Heart right ventricle (tissue), 16 donors: ENCODE measurements at regions not wholly inside any gene's neighbourhood (a gene's known extent, or its start where the extent isn't known, plus 50 kb on each side); places are given as distances from the start of the nearest gene placed in this dataset.

Source experiments
- ATAC-seq, 8 donors: fragments of 200-7000 bp; cut with Tn5 transposase; one replicate each; pipeline ENCODE4 v1.9.1; 2020; ENCODE audit warnings: mild to moderate bottlenecking in 8 of 8, moderate library complexity in 8 of 8, moderate number of reproducible peaks in 1 of 8
- DNase-seq, 2 donors: peaks; one replicate each; pipeline ENCODE4 v3.0.0-alpha.2; 2020
- H3K27ac ChIP-seq, 10 donors: fragments of 200-600 bp; sonication (generic) in 2 of 10; one replicate each; pipeline versions ENCODE4 v1.5.0 to v1.8.0; 2020 to 2022; ENCODE audit warnings: mild to moderate bottlenecking in 3 of 10
- H3K27me3 ChIP-seq, 7 donors: fragments of 200-600 bp; one replicate each; pipeline ENCODE4 v1.8.0; 2021 to 2022; ENCODE audit warnings: mild to moderate bottlenecking in 2 of 7
- H3K36me3 ChIP-seq, 9 donors: fragments of 200-600 bp; sonication (generic) in 1 of 9; one replicate each; pipeline versions ENCODE4 v1.5.0 to v1.8.0; 2020 to 2022; ENCODE audit warnings: mild to moderate bottlenecking in 2 of 9
- H3K4me1 ChIP-seq, 9 donors: fragments of 200-600 bp; sonication (generic) in 1 of 9; one replicate each; pipeline versions ENCODE4 v1.5.0 to v1.8.0; 2020 to 2022; ENCODE audit warnings: mild to moderate bottlenecking in 4 of 9
- H3K4me3 ChIP-seq, 10 donors: fragments of 200-600 bp; sonication (generic) in 2 of 10; one replicate each; pipeline versions ENCODE4 v1.5.0 to v1.8.0; 2020 to 2022; ENCODE audit warnings: mild to moderate bottlenecking in 7 of 10, moderate library complexity in 2 of 10
- H3K9me3 ChIP-seq, 11 donors: fragments of 200-600 bp in 10 of 11; sonication (generic) in 2 of 11; one replicate each; pipeline versions ENCODE4 v1.5.0 to v1.8.0; 2013 to 2022; ENCODE audit warnings: mild to moderate bottlenecking in 2 of 11, control low read depth in 1 of 11, moderate library complexity in 1 of 11
- WGBS, 2 donors: extraction: QIAGEN DNeasy Blood & Tissue Kit; methylation state at CpG; one replicate each; pipeline ENCODE4 v1.1.7; 2013; ENCODE audit warnings: inconsistent platforms in 1 of 2; 5-methylcytosine and 5-hydroxymethylcytosine counted together
- intact Hi-C, 10 donors: fragments of 100-400 bp; cut with DNase I; formaldehyde crosslinking; loops; one replicate each; pipeline versions ENCODE4 v1.11.1 to v1.14.2; 2022
- TF ChIP-seq, protein P1 (sequence below), 9 donors: fragments of 200-600 bp; sonication (generic) in 2 of 9; IDR thresholded peaks; one replicate each; pipeline versions ENCODE4 v1.5.0 to v1.8.0; 2021 to 2022; ENCODE audit warnings: antibody characterized with exemption in 9 of 9, mild to moderate bottlenecking in 5 of 9, moderate library complexity in 1 of 9
- donor health status: Arrhythmogenic right ventricular cardiomyopathy.
- donor health status: ischemic (EF 13 %, LVEDD 7.1; RV severe dilation, severe dysfunction).
- donor health status: healthy with polysubstance abuse.
- donor health status: DM: no; HTN: yes; CAD: no.
- donor health status: DM: no; HTN: no; CAD: no.
- donor health status: ischemic (EF 25% LVEDD 6.9; RV normal size, moderate dysfunction).
- donor health status: ischemic (EF 25% LVEDD 5.7; RV mildly dilated, moderate dysfunction).
- donor health status: healthy.
- donor health status: DM: yes; HTN: yes; CAD: no.
- donor health status: Ischemic cardiomyopathy.
- donor health status: ischemic (EF 35%, LVEDD 5.7; RV mildly dilated, moderate dysfunction).
- donor health status: nonischemic (EF 11% LVEDD 7.7; RV severe dilation, severe dysfunction).
- donor health status: DM: yes; HTN: yes; CAD: no.
- donor health status: PGD.
- donor health status: ischemic (EF 29% LVEDD 5.4; RV normal size, mild dysfunction).
- donor health status: nonischemic (EF 23%, LVEDD 6.1; RV moderate dilation, normal function).

DNA sequence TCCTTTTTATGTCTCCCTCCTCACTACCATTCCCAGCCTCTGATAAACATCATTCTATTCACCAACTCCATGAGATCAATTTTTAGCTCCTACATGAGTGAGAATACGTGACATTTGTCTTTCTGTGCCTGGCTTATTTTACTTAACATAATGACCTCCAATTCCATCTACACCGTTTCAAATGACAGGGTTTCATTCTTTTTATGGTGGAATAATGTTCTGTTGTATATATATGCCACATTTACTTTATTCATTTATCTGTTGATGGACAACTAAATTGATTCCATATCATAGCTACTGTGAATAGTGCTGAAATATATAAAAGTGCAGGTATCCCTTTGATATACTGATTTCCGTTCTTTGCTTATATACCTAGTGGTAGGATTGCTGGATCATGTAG is 503.9 kb downstream of the SMARCA1 start:
- H3K27ac ChIP-seq = no peak overlapping the region
- H3K27me3 ChIP-seq = no peaks in the 10 kb centered on the region
- no peaks in the 10 kb centered on the region for H3K4me1 ChIP-seq
- 92 to 96% methylated on average over 3 of the region's 3 CpGs for WGBS, 2 donors
- H3K36me3 ChIP-seq = no peaks in the 10 kb centered on the region
- no peaks in the 10 kb centered on the region for H3K9me3 ChIP-seq
- no peak for DNase-seq
- intact Hi-C loops = no loop called here
- no peak for ATAC-seq
- H3K4me3 ChIP-seq = no peak overlapping the region
- TF ChIP-seq, protein P1, sequence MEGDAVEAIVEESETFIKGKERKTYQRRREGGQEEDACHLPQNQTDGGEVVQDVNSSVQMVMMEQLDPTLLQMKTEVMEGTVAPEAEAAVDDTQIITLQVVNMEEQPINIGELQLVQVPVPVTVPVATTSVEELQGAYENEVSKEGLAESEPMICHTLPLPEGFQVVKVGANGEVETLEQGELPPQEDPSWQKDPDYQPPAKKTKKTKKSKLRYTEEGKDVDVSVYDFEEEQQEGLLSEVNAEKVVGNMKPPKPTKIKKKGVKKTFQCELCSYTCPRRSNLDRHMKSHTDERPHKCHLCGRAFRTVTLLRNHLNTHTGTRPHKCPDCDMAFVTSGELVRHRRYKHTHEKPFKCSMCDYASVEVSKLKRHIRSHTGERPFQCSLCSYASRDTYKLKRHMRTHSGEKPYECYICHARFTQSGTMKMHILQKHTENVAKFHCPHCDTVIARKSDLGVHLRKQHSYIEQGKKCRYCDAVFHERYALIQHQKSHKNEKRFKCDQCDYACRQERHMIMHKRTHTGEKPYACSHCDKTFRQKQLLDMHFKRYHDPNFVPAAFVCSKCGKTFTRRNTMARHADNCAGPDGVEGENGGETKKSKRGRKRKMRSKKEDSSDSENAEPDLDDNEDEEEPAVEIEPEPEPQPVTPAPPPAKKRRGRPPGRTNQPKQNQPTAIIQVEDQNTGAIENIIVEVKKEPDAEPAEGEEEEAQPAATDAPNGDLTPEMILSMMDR (IDR thresholded peaks at IDR 0.05) = no peak

DNA sequence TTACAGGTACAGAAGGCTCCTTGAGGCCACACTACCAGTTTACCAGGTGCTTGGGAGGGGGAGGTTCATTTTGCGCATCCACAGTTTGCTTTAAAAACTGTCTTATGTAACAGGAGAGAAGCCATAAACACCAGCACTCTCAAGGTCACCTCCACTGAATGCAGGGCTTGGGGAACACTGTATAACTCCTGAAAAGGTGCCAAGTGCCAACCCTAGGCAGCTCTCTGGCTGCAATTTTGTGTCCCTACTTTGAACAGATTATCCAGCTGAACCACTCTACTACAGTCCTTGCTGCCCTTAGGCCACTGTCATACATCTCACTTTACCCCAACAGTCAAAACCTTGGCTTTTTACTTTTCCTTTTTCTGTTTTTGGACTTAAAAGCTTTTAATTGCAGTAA is 507.9 kb downstream of the SMARCA1 start:
- Histone ChIP-seq H3K4me1 (no peaks in the 10 kb centered on the region), H3K27ac (no peak overlapping the region), H3K4me3 (no peak overlapping the region), H3K27me3 (peaks cover 0 to 3% (median 0%) of the 10 kb centered on the region in 7 donors), H3K36me3 (no peaks in the 10 kb centered on the region), H3K9me3 (no peaks in the 10 kb centered on the region)
- TF ChIP-seq, protein P1 (IDR thresholded peaks at IDR 0.05) = no peak
- intact Hi-C loops = no loop called here
- peak in 3 of 8 donors; percentile 31 to 65 (median 41) for ATAC-seq
- peak in 1 of 2 donors; percentile 3 for DNase-seq
- WGBS, 2 donors = 88 to 100% methylated on average over 1 of the region's 1 CpG

DNA sequence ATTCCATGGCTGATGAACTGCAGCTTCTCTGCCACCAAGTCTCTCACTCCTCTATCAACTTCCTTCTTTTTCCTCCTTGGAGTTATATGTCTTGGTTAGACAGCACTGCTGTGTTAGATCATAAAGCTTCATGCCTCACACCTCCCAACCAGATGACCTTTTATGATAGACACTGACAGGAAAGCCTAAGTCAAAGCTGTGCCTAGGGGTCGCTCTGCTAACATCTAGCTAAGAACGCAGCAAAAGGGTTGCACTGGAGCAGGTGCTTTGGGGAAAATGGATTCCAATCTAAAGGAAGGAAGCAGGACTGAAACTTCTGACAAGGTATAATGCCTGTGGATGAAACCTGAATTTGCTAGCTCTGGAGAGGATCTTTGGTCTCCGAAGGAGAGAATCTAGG is 509.7 kb downstream of the SMARCA1 start:
- TF ChIP-seq, protein P1 (IDR thresholded peaks at IDR 0.05) = no peak
- WGBS, 2 donors = 73 to 75% methylated on average over 3 of the region's 3 CpGs
- H3K4me1 ChIP-seq = no peaks in the 10 kb centered on the region
- no peak overlapping the region for H3K27ac ChIP-seq
- no peak overlapping the region for H3K4me3 ChIP-seq
- ATAC-seq = no peak
- no peak for DNase-seq
- H3K36me3 ChIP-seq = no peaks in the 10 kb centered on the region
- peaks cover 0 to 3% (median 0%) of the 10 kb centered on the region in 7 donors for H3K27me3 ChIP-seq
- intact Hi-C loops = no loop called here
- no peaks in the 10 kb centered on the region for H3K9me3 ChIP-seq

DNA sequence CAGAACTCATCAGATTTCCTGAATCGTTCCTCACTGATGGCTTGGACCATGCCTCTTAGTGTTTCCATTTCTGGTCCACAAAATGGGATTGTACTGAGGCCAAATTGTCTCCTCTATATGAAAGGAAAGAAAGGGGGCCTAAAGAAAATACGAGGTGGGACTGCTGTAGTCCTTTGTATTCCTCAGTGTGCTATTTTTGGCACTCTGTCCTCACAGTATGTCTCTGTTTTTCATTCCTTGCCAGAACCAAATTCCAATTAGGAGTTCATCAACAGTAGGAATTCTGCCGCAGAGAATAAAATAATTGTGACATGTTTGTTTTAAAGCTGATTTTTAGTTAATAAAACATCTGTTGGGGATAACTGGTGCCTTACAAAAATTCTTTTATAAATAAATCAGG is 515.7 kb downstream of the SMARCA1 start:
- no peak overlapping the region for H3K4me3 ChIP-seq
- no peak for ATAC-seq
- H3K27ac ChIP-seq = no peak overlapping the region
- TF ChIP-seq, protein P1 (IDR thresholded peaks at IDR 0.05) = no peak
- intact Hi-C loops = no loop called here
- H3K36me3 ChIP-seq = no peaks in the 10 kb centered on the region
- no peak for DNase-seq
- 6 to 25% methylated on average over 3 of the region's 3 CpGs for WGBS, 2 donors
- H3K9me3 ChIP-seq = no peaks in the 10 kb centered on the region
- H3K27me3 ChIP-seq = peaks cover 0 to 3% (median 0%) of the 10 kb centered on the region in 7 donors
- no peaks in the 10 kb centered on the region for H3K4me1 ChIP-seq
